Kidney (tissue), 13 donors: ENCODE measurements at regions not wholly inside any gene's neighbourhood (a gene's known extent, or its start where the extent isn't known, plus 50 kb on each side); places are given as distances from the start of the nearest gene placed in this dataset.
"Not testable (repeated sequence)": the region's sequence is repeated elsewhere in the genome, so short reads cannot be mapped to it uniquely, and the experiment has no call there.

Source experiments
- DNase-seq, 5 donors: peaks; one replicate each; pipeline ENCODE4 v3.0.0-alpha.2; 2013 to 2020
- FAIRE-seq: peaks from 2 replicates; lab custom pipeline; 2012; peaks lifted over from hg19 to GRCh38; lab: Jason Lieb, UNC
- H3K27ac ChIP-seq, 2 donors: one replicate each; pipeline ENCODE4 v1.7.0; 2013; ENCODE audit warnings: low read depth in 2 of 2, low read length in 2 of 2, inconsistent platforms in 1 of 2
- H3K27me3 ChIP-seq: one replicate; pipeline ENCODE4 v1.7.1; 2013; ENCODE audit warnings: low read length, inconsistent platforms; ENCODE audit not compliant: control insufficient read depth, insufficient read depth
- H3K36me3 ChIP-seq, 3 donors: one replicate each; pipeline versions ENCODE4 v1.7.0 to v1.7.1; 2013; ENCODE audit warnings: low read length in 3 of 3, control low read depth in 1 of 3, inconsistent platforms in 1 of 3; ENCODE audit not compliant: insufficient read depth in 3 of 3, control insufficient read depth in 2 of 3
- H3K4me1 ChIP-seq, 3 donors: one replicate each; pipeline versions ENCODE4 v1.7.0 to v1.7.1; 2013; ENCODE audit warnings: low read length in 3 of 3, inconsistent platforms in 1 of 3, low read depth in 1 of 3; ENCODE audit not compliant: control insufficient read depth in 2 of 3, insufficient read depth in 2 of 3
- H3K4me3 ChIP-seq, 3 donors: one replicate each; pipeline versions ENCODE4 v1.7.0 to v1.8.1; 2013; ENCODE audit warnings: low read length in 3 of 3, control low read depth in 1 of 3, inconsistent platforms in 1 of 3
- H3K9ac ChIP-seq, 3 donors: one replicate each; pipeline versions ENCODE4 v1.7.0 to v1.7.1; 2013; ENCODE audit warnings: low read length in 3 of 3, control low read depth in 1 of 3, inconsistent platforms in 1 of 3
- H3K9me3 ChIP-seq, 3 donors: one replicate each; pipeline versions ENCODE4 v1.7.0 to v1.7.1; 2013; ENCODE audit warnings: low read length in 3 of 3, control low read depth in 1 of 3, inconsistent platforms in 1 of 3; ENCODE audit not compliant: control insufficient read depth in 2 of 3, insufficient read depth in 1 of 3
- intact Hi-C: fragments of 100-400 bp; cut with DNase I; formaldehyde crosslinking; loops from one replicate; pipeline ENCODE4 v1.11.1; 2022
- TF ChIP-seq, protein P1 (sequence below): IDR thresholded peaks from 3 replicates; pipeline ENCODE4 v1.5.1; 2012; ENCODE audit warnings: mild to moderate bottlenecking, moderate library complexity, borderline replicate concordance; ENCODE audit not compliant: insufficient read depth; ENCODE audit errors: extremely low read depth
- donor health status: control.
- donor health status: control.
- donor health status: control.
- donor health status: control.
- donor health status: control.
- donor health status: DM: yes; HTN: yes; CAD: no.
- donor health status: Normal renal cell carcinoma (clear cell type).

GRCh38 chr5:166909926-166910325, 1381.5 kb upstream of the WWC1 start:
- Histone ChIP-seq H3K4me3 (no peak overlapping the region), H3K27me3 (no peaks in the 10 kb centered on the region), H3K27ac (no peak overlapping the region), H3K9ac (no peak overlapping the region), H3K9me3 (no peaks in the 10 kb centered on the region), H3K36me3 (no peaks in the 10 kb centered on the region), H3K4me1 (peaks cover 0 to 8% (median 3%) of the 10 kb centered on the region in 3 donors)
- DNase-seq: peak in 2 of 5 donors; percentile 3 to 12
- TF ChIP-seq, protein P1, sequence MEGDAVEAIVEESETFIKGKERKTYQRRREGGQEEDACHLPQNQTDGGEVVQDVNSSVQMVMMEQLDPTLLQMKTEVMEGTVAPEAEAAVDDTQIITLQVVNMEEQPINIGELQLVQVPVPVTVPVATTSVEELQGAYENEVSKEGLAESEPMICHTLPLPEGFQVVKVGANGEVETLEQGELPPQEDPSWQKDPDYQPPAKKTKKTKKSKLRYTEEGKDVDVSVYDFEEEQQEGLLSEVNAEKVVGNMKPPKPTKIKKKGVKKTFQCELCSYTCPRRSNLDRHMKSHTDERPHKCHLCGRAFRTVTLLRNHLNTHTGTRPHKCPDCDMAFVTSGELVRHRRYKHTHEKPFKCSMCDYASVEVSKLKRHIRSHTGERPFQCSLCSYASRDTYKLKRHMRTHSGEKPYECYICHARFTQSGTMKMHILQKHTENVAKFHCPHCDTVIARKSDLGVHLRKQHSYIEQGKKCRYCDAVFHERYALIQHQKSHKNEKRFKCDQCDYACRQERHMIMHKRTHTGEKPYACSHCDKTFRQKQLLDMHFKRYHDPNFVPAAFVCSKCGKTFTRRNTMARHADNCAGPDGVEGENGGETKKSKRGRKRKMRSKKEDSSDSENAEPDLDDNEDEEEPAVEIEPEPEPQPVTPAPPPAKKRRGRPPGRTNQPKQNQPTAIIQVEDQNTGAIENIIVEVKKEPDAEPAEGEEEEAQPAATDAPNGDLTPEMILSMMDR: no peak
- no peak for FAIRE-seq
- intact Hi-C loops: no loop called here

DNA sequence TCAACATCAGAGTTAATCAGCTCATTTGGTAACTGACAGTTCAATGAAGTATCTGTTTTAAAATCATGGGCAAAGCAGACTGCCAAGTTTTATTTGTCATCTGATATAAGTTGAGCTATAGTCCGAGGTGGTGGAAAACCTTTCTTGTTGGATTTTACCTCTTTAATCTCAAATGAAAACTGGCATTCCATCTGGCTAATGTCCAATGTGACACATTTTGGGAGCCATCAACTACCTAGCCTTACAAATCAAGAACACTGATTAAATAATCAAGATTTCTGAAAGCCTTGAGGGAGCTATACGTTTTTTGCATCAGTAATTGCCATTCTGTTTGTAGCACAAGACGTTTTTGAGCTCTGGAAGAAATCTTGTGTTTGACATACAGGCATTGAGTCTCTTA, 1380.5 kb upstream of the WWC1 start:
- no peaks in the 10 kb centered on the region for H3K9me3 ChIP-seq
- no peak overlapping the region for H3K27ac ChIP-seq
- TF ChIP-seq, protein P1: no peak
- H3K36me3 ChIP-seq: no peaks in the 10 kb centered on the region
- peaks cover 0 to 8% (median 3%) of the 10 kb centered on the region in 3 donors for H3K4me1 ChIP-seq
- no peak overlapping the region for H3K9ac ChIP-seq
- no peak overlapping the region for H3K4me3 ChIP-seq
- FAIRE-seq (no peak), DNase-seq (no peak)
- intact Hi-C loops: no loop called here
- no peaks in the 10 kb centered on the region for H3K27me3 ChIP-seq

DNA sequence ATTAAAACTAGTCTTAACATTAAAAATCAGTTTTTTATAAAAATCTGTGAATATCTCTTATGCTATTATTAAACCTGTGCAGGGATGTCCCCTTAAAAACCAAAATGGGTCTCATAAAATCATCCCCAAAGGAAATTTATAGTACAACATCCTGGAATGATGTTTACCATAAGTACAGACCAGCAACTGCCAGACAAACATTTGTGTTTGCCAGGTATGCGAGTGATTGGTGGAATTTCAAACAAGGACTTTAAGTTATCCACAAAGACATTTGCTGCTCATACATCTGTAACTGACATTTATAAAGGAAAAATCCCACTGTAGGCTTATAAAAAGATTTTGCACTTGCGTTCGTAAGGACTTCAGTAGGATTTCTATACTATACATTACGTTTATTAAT, 1375.4 kb upstream of the WWC1 start:
- no peak overlapping the region for H3K4me3 ChIP-seq
- TF ChIP-seq, protein P1: no peak
- H3K4me1 ChIP-seq: no peaks in the 10 kb centered on the region
- no peaks in the 10 kb centered on the region for H3K9me3 ChIP-seq
- DNase-seq (no peak), FAIRE-seq (no peak)
- H3K27ac ChIP-seq: no peak overlapping the region
- no peaks in the 10 kb centered on the region for H3K27me3 ChIP-seq
- intact Hi-C loops: no loop called here
- H3K36me3 ChIP-seq: no peaks in the 10 kb centered on the region
- no peak overlapping the region for H3K9ac ChIP-seq

- FAIRE-seq: no peak
- no peak overlapping the region for H3K27ac ChIP-seq
- no peaks in the 10 kb centered on the region for H3K27me3 ChIP-seq
- intact Hi-C loops: no loop called here
- H3K9ac ChIP-seq: no peak overlapping the region
- no peaks in the 10 kb centered on the region for H3K9me3 ChIP-seq
- DNase-seq: no peak
- TF ChIP-seq, protein P1: no peak
- no peaks in the 10 kb centered on the region for H3K36me3 ChIP-seq
- H3K4me1 ChIP-seq: no peaks in the 10 kb centered on the region
- H3K4me3 ChIP-seq: no peak overlapping the region
These were observed 1365.3 kb upstream of the WWC1 start for GRCh38 chr5:166926138-166926537.

GRCh38 chr5:166926806-166927475, 1364.5 kb upstream of the WWC1 start:
- H3K4me3 ChIP-seq, H3K4me1 ChIP-seq, H3K36me3 ChIP-seq, DNase-seq, FAIRE-seq, H3K9ac ChIP-seq, H3K27me3 ChIP-seq, H3K27ac ChIP-seq, H3K9me3 ChIP-seq, intact Hi-C loops: not testable (repeated sequence)
